Astrocyte (in vitro differentiated cells and primary cell): ENCODE measurements at regions not wholly inside any gene's neighbourhood (a gene's known extent, or its start where the extent isn't known, plus 50 kb on each side); places are given as distances from the start of the nearest gene placed in this dataset.

ENCODE experiments used
- CTCF ChIP-seq: IDR thresholded peaks from 2 replicates; pipeline ENCODE4 v1.5.1; 2011; ENCODE audit warnings: low read depth, mild to moderate bottlenecking, inconsistent platforms, low read length, moderate library complexity; ENCODE audit not compliant: insufficient read depth
- EZH2 ChIP-seq: IDR thresholded peaks from 2 replicates; pipeline ENCODE4 v1.6.1; 2012; ENCODE audit warnings: mild to moderate bottlenecking, low read length, inconsistent platforms; ENCODE audit not compliant: insufficient read depth

- TF ChIP-seq EZH2 (no peak), CTCF (no peak)
These were observed 52.9 kb downstream of the OR10H4 start for GRCh38 chr19:16001481-16002312.
